ENCODE measurements at regions not wholly inside any gene's neighbourhood (a gene's known extent, or its start where the extent isn't known, plus 50 kb on each side); places are given as distances from the start of the nearest gene placed in this dataset.

DNA sequence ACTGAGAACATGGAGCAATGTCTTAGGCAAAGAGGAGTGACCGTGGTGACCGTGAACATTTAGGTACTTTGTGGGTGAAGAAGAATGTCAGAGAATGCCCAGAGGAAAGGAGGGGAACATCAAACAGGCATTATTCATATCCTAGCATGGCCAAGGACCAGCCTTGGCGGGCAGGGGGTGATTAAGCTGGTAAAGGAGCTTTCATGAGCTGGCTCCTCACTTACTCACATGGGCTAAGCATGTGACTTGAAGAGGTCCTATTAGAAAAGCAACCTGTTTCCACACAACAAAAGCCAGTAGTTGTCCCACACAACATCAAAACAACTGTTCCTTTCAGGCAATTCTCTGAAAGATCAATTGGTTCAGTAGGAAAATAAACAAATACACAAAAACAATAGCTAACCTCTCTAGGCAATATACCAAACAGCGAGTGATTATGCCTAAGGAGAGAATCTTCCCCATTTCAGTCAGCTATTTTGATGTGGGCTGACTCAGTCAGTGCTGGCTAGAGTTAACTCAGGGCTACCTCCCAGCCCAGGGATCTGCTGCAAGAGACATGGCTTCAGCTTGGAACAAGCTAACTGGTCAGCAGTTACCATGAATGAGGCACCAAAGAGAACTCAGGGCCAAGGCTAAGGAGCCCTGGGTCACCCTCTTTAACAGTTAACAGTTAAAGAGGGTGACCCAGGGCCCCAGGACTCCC lies 283.5 kb downstream of the ARHGAP12 start:
- Histone ChIP-seq H3K4me1 (ENCODE audit: control insufficient read depth, insufficient read depth, low read length, unreplicated experiment) (peaks cover 8% of the 10 kb centered on the region), H3K4me3 (ENCODE audit: low read depth, low read length) (no peak overlapping the region), H3K27ac (ENCODE audit: low read depth, low read length) (no peak overlapping the region), H3K36me3 (ENCODE audit: insufficient read depth, low read length) (no peaks in the 10 kb centered on the region), H3K79me2 (ENCODE audit: control insufficient read depth, insufficient read depth, low read length, unreplicated experiment) (no peaks in the 10 kb centered on the region), H3K27me3 (ENCODE audit: insufficient read depth, low read length) (no peaks in the 10 kb centered on the region), H2AFZ (ENCODE audit: low read length, unreplicated experiment) (no peak overlapping the region)

GRCh38 chr10:31642281-31642680 lies 286.4 kb downstream of the ARHGAP12 start:
- no peaks in the 10 kb centered on the region for H3K27me3 ChIP-seq (ENCODE audit: insufficient read depth, low read length)
- peaks cover 7% of the 10 kb centered on the region for H3K4me1 ChIP-seq (ENCODE audit: control insufficient read depth, insufficient read depth, low read length, unreplicated experiment)
- H3K79me2 ChIP-seq (ENCODE audit: control insufficient read depth, insufficient read depth, low read length, unreplicated experiment), result no peaks in the 10 kb centered on the region
- H2AFZ ChIP-seq (ENCODE audit: low read length, unreplicated experiment), result no peak overlapping the region
- no peak overlapping the region for H3K4me3 ChIP-seq (ENCODE audit: low read depth, low read length)
- H3K27ac ChIP-seq (ENCODE audit: low read depth, low read length), result no peak overlapping the region
- H3K36me3 ChIP-seq (ENCODE audit: insufficient read depth, low read length), result no peaks in the 10 kb centered on the region

DNA sequence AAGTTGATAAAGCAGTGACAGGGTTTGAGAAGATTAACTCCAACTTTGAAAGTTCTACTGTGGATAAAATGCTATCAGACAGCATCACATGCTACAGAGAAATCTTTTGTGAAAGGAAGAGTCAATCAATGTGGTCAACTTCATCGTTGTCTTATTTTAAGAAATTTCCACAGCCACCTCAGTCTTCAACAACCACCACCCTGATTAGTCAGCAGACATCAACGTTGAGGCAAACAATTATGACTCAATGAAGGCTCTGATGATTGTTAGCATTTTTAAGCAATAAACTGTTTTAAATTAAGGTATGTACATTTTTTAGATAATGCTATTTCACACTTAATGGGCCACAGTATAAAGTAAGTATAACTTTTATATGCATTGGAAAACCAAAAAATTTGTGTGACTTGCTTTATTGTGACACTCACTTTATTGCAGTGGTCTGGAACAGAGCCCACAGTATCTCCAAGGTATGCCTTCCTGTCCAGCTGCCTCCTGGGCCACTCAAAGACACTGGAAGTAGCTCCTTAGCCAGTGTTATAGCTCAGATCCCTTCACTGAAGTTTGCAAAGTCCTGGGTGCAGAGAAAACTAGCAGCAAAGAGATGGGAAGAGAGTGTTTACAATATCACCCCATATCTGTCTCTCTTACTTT lies 293.1 kb downstream of the ARHGAP12 start:
- Histone ChIP-seq H3K4me1 (ENCODE audit: control insufficient read depth, insufficient read depth, low read length, unreplicated experiment) (no peaks in the 10 kb centered on the region), H3K36me3 (ENCODE audit: insufficient read depth, low read length) (no peaks in the 10 kb centered on the region), H3K27me3 (ENCODE audit: insufficient read depth, low read length) (no peaks in the 10 kb centered on the region), H3K4me3 (ENCODE audit: low read depth, low read length) (no peak overlapping the region), H2AFZ (ENCODE audit: low read length, unreplicated experiment) (no peak overlapping the region), H3K27ac (ENCODE audit: low read depth, low read length) (no peak overlapping the region), H3K79me2 (ENCODE audit: control insufficient read depth, insufficient read depth, low read length, unreplicated experiment) (no peaks in the 10 kb centered on the region)

- Histone ChIP-seq H3K4me1 (ENCODE audit: control insufficient read depth, insufficient read depth, low read length, unreplicated experiment) (no peaks in the 10 kb centered on the region), H3K27ac (ENCODE audit: low read depth, low read length) (no peak overlapping the region), H2AFZ (ENCODE audit: low read length, unreplicated experiment) (no peak overlapping the region), H3K27me3 (ENCODE audit: insufficient read depth, low read length) (no peaks in the 10 kb centered on the region), H3K79me2 (ENCODE audit: control insufficient read depth, insufficient read depth, low read length, unreplicated experiment) (no peaks in the 10 kb centered on the region), H3K4me3 (ENCODE audit: low read depth, low read length) (no peak overlapping the region), H3K36me3 (ENCODE audit: insufficient read depth, low read length) (no peaks in the 10 kb centered on the region)
Measured at GRCh38 chr10:31635009-31635408, 293.6 kb downstream of the ARHGAP12 start.

DNA sequence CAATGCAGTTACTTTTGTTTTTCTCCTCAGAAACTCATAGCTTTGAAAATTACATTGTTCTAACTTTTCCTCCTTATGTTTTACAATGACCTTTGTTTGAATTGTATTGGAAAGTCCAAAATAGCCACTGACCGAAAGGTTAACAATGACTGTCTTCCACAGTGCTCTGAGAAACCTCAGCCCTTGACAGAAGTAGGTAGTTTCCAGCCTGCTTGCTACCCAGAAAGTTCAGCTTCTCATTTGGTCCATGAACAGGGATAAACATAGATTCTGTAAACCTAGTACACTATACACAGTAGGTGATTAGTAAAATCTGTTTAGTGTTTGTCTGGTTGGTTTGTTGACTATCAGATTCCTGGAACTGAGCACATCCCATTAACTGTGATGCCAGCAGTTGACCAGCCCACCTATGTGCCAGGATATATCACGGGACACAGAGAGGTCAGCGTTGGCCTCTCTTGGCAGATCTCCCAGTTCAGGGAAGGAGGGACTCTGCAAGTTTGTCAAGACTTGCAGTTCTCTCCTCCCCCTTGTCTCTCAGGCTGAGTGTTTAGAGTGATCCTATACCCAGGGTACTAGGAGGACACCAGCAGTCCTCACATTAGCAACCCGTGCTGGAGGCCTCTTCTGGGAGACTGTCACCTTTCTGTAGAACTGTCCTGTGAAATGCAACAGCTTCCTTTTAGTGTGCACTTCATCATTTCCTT lies 297.6 kb downstream of the ARHGAP12 start:
- no peak overlapping the region for H2AFZ ChIP-seq (ENCODE audit: low read length, unreplicated experiment)
- no peak overlapping the region for H3K27ac ChIP-seq (ENCODE audit: low read depth, low read length)
- no peaks in the 10 kb centered on the region for H3K4me1 ChIP-seq (ENCODE audit: control insufficient read depth, insufficient read depth, low read length, unreplicated experiment)
- H3K27me3 ChIP-seq (ENCODE audit: insufficient read depth, low read length), result no peaks in the 10 kb centered on the region
- H3K79me2 ChIP-seq (ENCODE audit: control insufficient read depth, insufficient read depth, low read length, unreplicated experiment), result no peaks in the 10 kb centered on the region
- H3K4me3 ChIP-seq (ENCODE audit: low read depth, low read length), result no peak overlapping the region
- no peaks in the 10 kb centered on the region for H3K36me3 ChIP-seq (ENCODE audit: insufficient read depth, low read length)

DNA sequence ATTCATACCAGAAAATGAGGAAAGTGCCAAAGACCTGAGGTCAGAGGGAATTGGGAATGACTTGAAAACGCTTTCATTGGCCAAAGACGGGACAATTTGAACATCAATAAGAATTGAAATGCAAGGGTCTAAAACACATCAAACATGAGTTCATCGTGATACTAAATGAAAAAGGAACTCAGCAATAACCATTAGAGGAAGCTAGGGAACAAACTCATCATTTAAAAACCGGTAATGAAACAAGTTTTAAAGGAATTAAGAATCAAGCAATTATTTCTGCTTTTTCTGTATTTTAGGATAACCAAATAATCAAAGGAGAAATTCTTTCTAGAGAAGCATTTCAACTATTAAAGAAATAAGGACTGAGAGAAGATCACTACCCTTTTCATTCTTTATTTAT lies 303.1 kb downstream of the ARHGAP12 start:
- H3K4me1 ChIP-seq (ENCODE audit: control insufficient read depth, insufficient read depth, low read length, unreplicated experiment), result no peaks in the 10 kb centered on the region
- H3K27ac ChIP-seq (ENCODE audit: low read depth, low read length), result no peak overlapping the region
- H3K36me3 ChIP-seq (ENCODE audit: insufficient read depth, low read length), result no peaks in the 10 kb centered on the region
- H2AFZ ChIP-seq (ENCODE audit: low read length, unreplicated experiment), result no peak overlapping the region
- no peak overlapping the region for H3K4me3 ChIP-seq (ENCODE audit: low read depth, low read length)
- H3K79me2 ChIP-seq (ENCODE audit: control insufficient read depth, insufficient read depth, low read length, unreplicated experiment), result no peaks in the 10 kb centered on the region
- H3K27me3 ChIP-seq (ENCODE audit: insufficient read depth, low read length), result no peaks in the 10 kb centered on the region

GRCh38 chr10:31624611-31625010 lies 304.0 kb downstream of the ARHGAP12 start:
- Histone ChIP-seq H3K36me3 (ENCODE audit: insufficient read depth, low read length) (no peaks in the 10 kb centered on the region), H3K4me1 (ENCODE audit: control insufficient read depth, insufficient read depth, low read length, unreplicated experiment) (peaks cover 6% of the 10 kb centered on the region), H3K4me3 (ENCODE audit: low read depth, low read length) (no peak overlapping the region), H2AFZ (ENCODE audit: low read length, unreplicated experiment) (no peak overlapping the region), H3K27ac (ENCODE audit: low read depth, low read length) (no peak overlapping the region), H3K27me3 (ENCODE audit: insufficient read depth, low read length) (no peaks in the 10 kb centered on the region), H3K79me2 (ENCODE audit: control insufficient read depth, insufficient read depth, low read length, unreplicated experiment) (no peaks in the 10 kb centered on the region)

- Histone ChIP-seq H2AFZ (ENCODE audit: low read length, unreplicated experiment) (no peak overlapping the region), H3K79me2 (ENCODE audit: control insufficient read depth, insufficient read depth, low read length, unreplicated experiment) (no peaks in the 10 kb centered on the region), H3K27ac (ENCODE audit: low read depth, low read length) (no peak overlapping the region), H3K36me3 (ENCODE audit: insufficient read depth, low read length) (no peaks in the 10 kb centered on the region), H3K4me1 (ENCODE audit: control insufficient read depth, insufficient read depth, low read length, unreplicated experiment) (peaks cover 13% of the 10 kb centered on the region), H3K27me3 (ENCODE audit: insufficient read depth, low read length) (no peaks in the 10 kb centered on the region), H3K4me3 (ENCODE audit: low read depth, low read length) (no peak overlapping the region)
Measured at GRCh38 chr10:31623947-31624346, 304.7 kb downstream of the ARHGAP12 start.

DNA sequence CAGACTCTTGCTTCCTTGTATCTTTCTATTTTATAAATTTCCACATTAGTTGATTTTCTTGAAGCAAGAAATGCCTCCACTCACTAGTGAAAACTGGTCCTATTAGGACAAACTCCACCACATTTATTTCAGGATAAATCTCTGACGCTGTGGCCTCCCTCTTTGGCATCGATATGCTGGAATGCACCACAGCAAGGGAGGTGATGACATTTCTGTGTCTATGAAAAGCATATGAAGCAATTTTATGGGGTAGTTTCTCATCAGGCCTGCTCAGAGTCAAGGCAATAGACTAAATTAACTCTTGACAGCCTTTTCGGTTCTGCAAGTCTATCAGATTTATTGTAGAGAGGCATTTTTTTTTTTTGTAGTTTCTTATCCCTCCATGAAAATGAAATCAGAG lies 304.4 kb downstream of the ZEB1 start:
- Histone ChIP-seq H3K27ac (ENCODE audit: low read depth, low read length) (no peak overlapping the region), H3K4me1 (ENCODE audit: control insufficient read depth, insufficient read depth, low read length, unreplicated experiment) (peaks cover 18% of the 10 kb centered on the region), H3K27me3 (ENCODE audit: insufficient read depth, low read length) (no peaks in the 10 kb centered on the region), H3K4me3 (ENCODE audit: low read depth, low read length) (no peak overlapping the region), H2AFZ (ENCODE audit: low read length, unreplicated experiment) (no peak overlapping the region), H3K36me3 (ENCODE audit: insufficient read depth, low read length) (no peaks in the 10 kb centered on the region), H3K79me2 (ENCODE audit: control insufficient read depth, insufficient read depth, low read length, unreplicated experiment) (no peaks in the 10 kb centered on the region)

DNA sequence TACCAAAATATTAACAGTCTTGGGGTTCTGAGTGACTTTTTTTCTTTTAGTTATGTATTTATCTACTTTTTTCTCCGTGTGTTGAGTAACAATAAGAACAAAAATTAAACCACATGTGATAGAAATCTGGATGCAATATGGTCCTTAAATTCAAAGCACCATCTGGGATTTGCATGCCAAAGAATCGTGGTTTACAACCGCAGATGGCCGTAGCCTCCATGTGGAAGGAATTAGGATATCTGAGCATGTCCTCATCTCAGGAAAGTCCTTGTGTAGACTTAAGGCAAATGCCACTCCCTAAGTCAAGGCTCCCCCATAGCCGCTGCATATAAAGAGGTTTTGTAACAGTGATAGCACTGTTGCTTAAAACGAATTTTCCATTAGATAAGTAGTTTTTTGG lies 304.0 kb downstream of the ZEB1 start:
- Histone ChIP-seq H3K27ac (ENCODE audit: low read depth, low read length) (no peak overlapping the region), H3K36me3 (ENCODE audit: insufficient read depth, low read length) (no peaks in the 10 kb centered on the region), H3K4me3 (ENCODE audit: low read depth, low read length) (no peak overlapping the region), H3K79me2 (ENCODE audit: control insufficient read depth, insufficient read depth, low read length, unreplicated experiment) (no peaks in the 10 kb centered on the region), H3K4me1 (ENCODE audit: control insufficient read depth, insufficient read depth, low read length, unreplicated experiment) (peaks cover 21% of the 10 kb centered on the region), H2AFZ (ENCODE audit: low read length, unreplicated experiment) (no peak overlapping the region), H3K27me3 (ENCODE audit: insufficient read depth, low read length) (no peaks in the 10 kb centered on the region)

GRCh38 chr10:31621733-31622132 lies 302.7 kb downstream of the ZEB1 start:
- Histone ChIP-seq H3K27ac (ENCODE audit: low read depth, low read length) (no peak overlapping the region), H3K4me3 (ENCODE audit: low read depth, low read length) (no peak overlapping the region), H3K79me2 (ENCODE audit: control insufficient read depth, insufficient read depth, low read length, unreplicated experiment) (no peaks in the 10 kb centered on the region), H3K4me1 (ENCODE audit: control insufficient read depth, insufficient read depth, low read length, unreplicated experiment) (peaks cover 21% of the 10 kb centered on the region), H2AFZ (ENCODE audit: low read length, unreplicated experiment) (no peak overlapping the region), H3K27me3 (ENCODE audit: insufficient read depth, low read length) (no peaks in the 10 kb centered on the region), H3K36me3 (ENCODE audit: insufficient read depth, low read length) (no peaks in the 10 kb centered on the region)
